ENCODE measurements at regions not wholly inside any gene's neighbourhood (a gene's known extent, or its start where the extent isn't known, plus 50 kb on each side); places are given as distances from the start of the nearest gene placed in this dataset.

- H3K9me3 ChIP-seq (ENCODE audit: control insufficient read depth, low read length): no peaks in the 10 kb centered on the region
- no peak overlapping the region for H3K4me3 ChIP-seq (ENCODE audit: insufficient read depth, low read depth, low read length)
- H3K36me3 ChIP-seq (ENCODE audit: control insufficient read depth, insufficient read depth, low read length): no peaks in the 10 kb centered on the region
- WGBS, 2 experiments: 90 to 92% methylated on average over 5 of the region's 5 CpGs
- H3K4me1 ChIP-seq (ENCODE audit: control insufficient read depth, insufficient read depth, low read length): no peaks in the 10 kb centered on the region
- H3K27ac ChIP-seq (ENCODE audit: insufficient read depth, low read depth, low read length, poor library complexity, severe bottlenecking): no peak overlapping the region
- H3K27me3 ChIP-seq (ENCODE audit: control insufficient read depth, insufficient read depth, low read length, poor library complexity, severe bottlenecking): no peaks in the 10 kb centered on the region
These were observed 216.4 kb upstream of the OSR1 start for GRCh38 chr2:19574778-19575260.

GRCh38 chr2:19573784-19574183 is 215.4 kb upstream of the OSR1 start:
- Histone ChIP-seq H3K9me3 (ENCODE audit: control insufficient read depth, low read length) (no peaks in the 10 kb centered on the region), H3K4me3 (ENCODE audit: insufficient read depth, low read depth, low read length) (no peak overlapping the region), H3K27ac (ENCODE audit: insufficient read depth, low read depth, low read length, poor library complexity, severe bottlenecking) (no peak overlapping the region), H3K4me1 (ENCODE audit: control insufficient read depth, insufficient read depth, low read length) (no peaks in the 10 kb centered on the region), H3K27me3 (ENCODE audit: control insufficient read depth, insufficient read depth, low read length, poor library complexity, severe bottlenecking) (no peaks in the 10 kb centered on the region), H3K36me3 (ENCODE audit: control insufficient read depth, insufficient read depth, low read length) (no peaks in the 10 kb centered on the region)
- 80 to 100% methylated on average over 1 of the region's 1 CpG for WGBS, 2 experiments

GRCh38 chr2:19571773-19572172 is 213.3 kb upstream of the OSR1 start:
- no peak overlapping the region for H3K4me3 ChIP-seq (ENCODE audit: insufficient read depth, low read depth, low read length)
- H3K4me1 ChIP-seq (ENCODE audit: control insufficient read depth, insufficient read depth, low read length): no peaks in the 10 kb centered on the region
- WGBS, 2 experiments: 85 to 98% methylated on average over 4 of the region's 4 CpGs
- no peaks in the 10 kb centered on the region for H3K9me3 ChIP-seq (ENCODE audit: control insufficient read depth, low read length)
- no peak overlapping the region for H3K27ac ChIP-seq (ENCODE audit: insufficient read depth, low read depth, low read length, poor library complexity, severe bottlenecking)
- no peaks in the 10 kb centered on the region for H3K27me3 ChIP-seq (ENCODE audit: control insufficient read depth, insufficient read depth, low read length, poor library complexity, severe bottlenecking)
- no peaks in the 10 kb centered on the region for H3K36me3 ChIP-seq (ENCODE audit: control insufficient read depth, insufficient read depth, low read length)

DNA sequence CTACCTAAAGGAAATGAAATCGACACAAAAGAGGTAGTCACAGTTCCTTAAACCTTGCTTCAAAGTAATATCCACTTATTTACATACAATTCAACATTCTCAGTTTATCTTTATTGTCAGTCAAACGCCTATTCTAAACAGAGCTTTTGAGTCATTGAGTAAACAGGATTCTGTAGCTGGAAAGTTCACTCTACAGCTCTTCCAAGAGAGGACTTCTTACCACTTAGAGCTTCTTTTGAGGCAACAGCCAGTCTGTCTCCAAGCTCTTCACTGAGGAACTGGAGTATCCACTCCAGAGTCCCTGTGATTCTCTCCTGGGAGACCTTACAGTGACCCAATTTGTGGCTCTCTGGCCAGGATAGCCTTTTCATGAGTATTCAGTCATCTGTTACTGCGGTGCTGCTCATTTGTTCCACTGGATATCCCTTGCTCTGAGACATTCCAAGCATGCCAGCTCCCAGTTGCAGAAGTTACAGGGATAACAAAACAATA is 210.9 kb upstream of the OSR1 start:
- Histone ChIP-seq H3K36me3 (ENCODE audit: control insufficient read depth, insufficient read depth, low read length) (no peaks in the 10 kb centered on the region), H3K4me3 (ENCODE audit: insufficient read depth, low read depth, low read length) (no peak overlapping the region), H3K27ac (ENCODE audit: insufficient read depth, low read depth, low read length, poor library complexity, severe bottlenecking) (no peak overlapping the region), H3K27me3 (ENCODE audit: control insufficient read depth, insufficient read depth, low read length, poor library complexity, severe bottlenecking) (no peaks in the 10 kb centered on the region), H3K4me1 (ENCODE audit: control insufficient read depth, insufficient read depth, low read length) (no peaks in the 10 kb centered on the region), H3K9me3 (ENCODE audit: control insufficient read depth, low read length) (no peaks in the 10 kb centered on the region)
- WGBS, 2 experiments: 72 to 77% methylated on average over 3 of the region's 3 CpGs

DNA sequence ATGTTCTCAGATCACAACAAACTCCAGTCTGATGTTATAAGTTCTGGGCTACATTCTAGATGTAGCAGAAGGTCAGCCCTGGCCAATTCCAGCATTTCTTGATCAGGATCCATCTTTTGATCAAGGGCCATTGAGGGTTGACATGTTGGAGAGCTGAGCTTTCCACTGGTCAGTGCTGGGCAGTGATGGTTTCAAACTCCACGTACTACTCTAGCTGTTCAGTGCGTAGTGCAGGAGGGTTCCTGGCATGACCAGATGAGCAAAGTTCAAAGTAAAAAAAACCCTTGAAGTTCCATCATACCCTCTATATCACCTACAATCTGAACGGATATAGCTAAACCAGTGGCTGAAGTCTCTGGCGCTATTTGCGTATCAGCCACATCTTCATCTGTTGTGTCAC is 210.4 kb upstream of the OSR1 start:
- Histone ChIP-seq H3K27ac (ENCODE audit: insufficient read depth, low read depth, low read length, poor library complexity, severe bottlenecking) (no peak overlapping the region), H3K36me3 (ENCODE audit: control insufficient read depth, insufficient read depth, low read length) (no peaks in the 10 kb centered on the region), H3K4me1 (ENCODE audit: control insufficient read depth, insufficient read depth, low read length) (no peaks in the 10 kb centered on the region), H3K4me3 (ENCODE audit: insufficient read depth, low read depth, low read length) (no peak overlapping the region), H3K9me3 (ENCODE audit: control insufficient read depth, low read length) (no peaks in the 10 kb centered on the region), H3K27me3 (ENCODE audit: control insufficient read depth, insufficient read depth, low read length, poor library complexity, severe bottlenecking) (no peaks in the 10 kb centered on the region)
- WGBS, 2 experiments: 96% methylated on average over 5 of the region's 5 CpGs

DNA sequence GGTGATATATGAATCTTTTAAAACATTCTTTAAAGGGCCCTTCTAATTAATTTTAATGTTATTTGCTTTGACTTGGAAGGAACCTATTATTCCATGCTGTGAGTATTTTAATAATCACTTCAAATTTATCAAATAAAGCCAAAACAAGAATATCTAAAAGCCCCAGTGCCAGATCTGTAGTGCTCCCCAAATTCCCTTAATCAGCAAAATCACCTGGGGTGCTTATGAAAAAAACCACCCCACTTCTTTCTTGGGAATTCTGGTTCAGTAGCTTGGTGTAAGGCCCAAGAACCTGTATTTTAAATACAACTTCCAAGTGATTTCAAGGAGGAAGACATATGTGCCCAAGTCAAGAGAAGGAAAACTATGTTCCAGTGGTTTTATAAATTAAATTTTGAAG is 202.4 kb upstream of the OSR1 start:
- no peaks in the 10 kb centered on the region for H3K9me3 ChIP-seq (ENCODE audit: control insufficient read depth, low read length)
- H3K36me3 ChIP-seq (ENCODE audit: control insufficient read depth, insufficient read depth, low read length): no peaks in the 10 kb centered on the region
- no peaks in the 10 kb centered on the region for H3K27me3 ChIP-seq (ENCODE audit: control insufficient read depth, insufficient read depth, low read length, poor library complexity, severe bottlenecking)
- no peak overlapping the region for H3K27ac ChIP-seq (ENCODE audit: insufficient read depth, low read depth, low read length, poor library complexity, severe bottlenecking)
- H3K4me1 ChIP-seq (ENCODE audit: control insufficient read depth, insufficient read depth, low read length): no peaks in the 10 kb centered on the region
- H3K4me3 ChIP-seq (ENCODE audit: insufficient read depth, low read depth, low read length): no peak overlapping the region

DNA sequence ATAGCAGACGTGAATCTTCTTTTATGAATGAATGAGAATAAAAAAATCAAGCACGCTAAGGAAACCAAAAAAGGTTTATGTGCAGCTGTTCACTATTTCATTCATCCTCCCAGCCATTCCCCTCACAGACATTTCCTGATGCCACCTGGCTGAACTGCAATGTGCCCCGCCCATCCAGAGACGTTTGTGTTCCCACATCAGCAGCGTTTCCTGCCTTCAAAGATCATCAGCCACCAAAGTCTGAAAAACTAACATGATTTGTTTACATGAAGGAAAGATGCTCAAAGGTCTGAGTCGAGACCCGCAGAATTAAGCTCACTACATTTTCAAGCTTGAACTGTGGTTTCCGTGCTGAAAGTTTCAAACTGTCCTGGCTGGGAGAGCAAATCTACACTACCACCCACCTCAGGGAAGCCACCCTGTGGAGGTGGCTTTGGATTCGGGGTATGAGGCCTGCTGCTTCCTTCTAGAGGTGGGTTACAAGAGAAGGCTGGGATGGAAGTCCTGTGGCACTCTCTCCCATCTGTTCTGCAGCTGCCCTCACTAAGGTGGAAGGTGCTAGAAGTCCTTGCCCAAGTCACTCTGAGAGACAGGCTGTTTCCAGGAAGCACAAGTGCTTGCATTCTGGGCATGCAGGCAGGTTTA is 201.3 kb upstream of the OSR1 start:
- WGBS, 2 experiments: 73 to 82% methylated on average over 8 to 9 of the region's 9 CpGs
- H3K27me3 ChIP-seq (ENCODE audit: control insufficient read depth, insufficient read depth, low read length, poor library complexity, severe bottlenecking): no peaks in the 10 kb centered on the region
- H3K27ac ChIP-seq (ENCODE audit: insufficient read depth, low read depth, low read length, poor library complexity, severe bottlenecking): no peak overlapping the region
- H3K4me3 ChIP-seq (ENCODE audit: insufficient read depth, low read depth, low read length): no peak overlapping the region
- H3K9me3 ChIP-seq (ENCODE audit: control insufficient read depth, low read length): no peaks in the 10 kb centered on the region
- no peaks in the 10 kb centered on the region for H3K36me3 ChIP-seq (ENCODE audit: control insufficient read depth, insufficient read depth, low read length)
- H3K4me1 ChIP-seq (ENCODE audit: control insufficient read depth, insufficient read depth, low read length): no peaks in the 10 kb centered on the region

DNA sequence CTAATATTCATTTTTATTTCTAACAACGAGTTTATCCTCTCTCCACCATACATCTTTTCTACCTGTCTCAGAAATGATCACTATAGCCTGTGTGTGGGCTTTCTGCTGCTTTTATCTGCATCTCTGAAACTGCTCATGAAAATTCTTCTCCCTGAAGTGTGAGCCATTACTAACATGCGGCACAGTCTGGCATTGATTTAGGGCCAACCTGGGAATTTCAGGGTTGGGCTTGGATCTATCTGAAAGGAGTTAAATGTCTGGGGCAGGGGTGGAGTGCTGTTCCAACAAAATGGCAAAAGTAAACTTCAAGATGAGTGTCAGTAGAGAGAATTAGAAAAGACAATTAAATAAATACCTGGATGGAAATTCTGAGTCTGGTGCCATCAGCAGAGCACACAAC is 198.2 kb upstream of the OSR1 start:
- no peak overlapping the region for H3K27ac ChIP-seq (ENCODE audit: insufficient read depth, low read depth, low read length, poor library complexity, severe bottlenecking)
- no peaks in the 10 kb centered on the region for H3K4me1 ChIP-seq (ENCODE audit: control insufficient read depth, insufficient read depth, low read length)
- WGBS, 2 experiments: 92 to 95% methylated on average over 2 of the region's 2 CpGs
- no peaks in the 10 kb centered on the region for H3K9me3 ChIP-seq (ENCODE audit: control insufficient read depth, low read length)
- no peaks in the 10 kb centered on the region for H3K27me3 ChIP-seq (ENCODE audit: control insufficient read depth, insufficient read depth, low read length, poor library complexity, severe bottlenecking)
- H3K36me3 ChIP-seq (ENCODE audit: control insufficient read depth, insufficient read depth, low read length): no peaks in the 10 kb centered on the region
- H3K4me3 ChIP-seq (ENCODE audit: insufficient read depth, low read depth, low read length): no peak overlapping the region

GRCh38 chr2:19554520-19554919 is 196.1 kb upstream of the OSR1 start:
- no peaks in the 10 kb centered on the region for H3K4me1 ChIP-seq (ENCODE audit: control insufficient read depth, insufficient read depth, low read length)
- H3K4me3 ChIP-seq (ENCODE audit: insufficient read depth, low read depth, low read length): no peak overlapping the region
- no peak overlapping the region for H3K27ac ChIP-seq (ENCODE audit: insufficient read depth, low read depth, low read length, poor library complexity, severe bottlenecking)
- H3K27me3 ChIP-seq (ENCODE audit: control insufficient read depth, insufficient read depth, low read length, poor library complexity, severe bottlenecking): no peaks in the 10 kb centered on the region
- 85 to 90% methylated on average over 1 of the region's 1 CpG for WGBS, 2 experiments
- no peaks in the 10 kb centered on the region for H3K9me3 ChIP-seq (ENCODE audit: control insufficient read depth, low read length)
- no peaks in the 10 kb centered on the region for H3K36me3 ChIP-seq (ENCODE audit: control insufficient read depth, insufficient read depth, low read length)

- H3K27me3 ChIP-seq (ENCODE audit: control insufficient read depth, insufficient read depth, low read length, poor library complexity, severe bottlenecking): no peaks in the 10 kb centered on the region
- 100% methylated on average over 1 of the region's 1 CpG; no CpG with 5 or more reads in 1 of the 2 experiments for WGBS, 2 experiments
- H3K4me3 ChIP-seq (ENCODE audit: insufficient read depth, low read depth, low read length): no peak overlapping the region
- no peak overlapping the region for H3K27ac ChIP-seq (ENCODE audit: insufficient read depth, low read depth, low read length, poor library complexity, severe bottlenecking)
- no peaks in the 10 kb centered on the region for H3K4me1 ChIP-seq (ENCODE audit: control insufficient read depth, insufficient read depth, low read length)
- H3K9me3 ChIP-seq (ENCODE audit: control insufficient read depth, low read length): no peaks in the 10 kb centered on the region
- no peaks in the 10 kb centered on the region for H3K36me3 ChIP-seq (ENCODE audit: control insufficient read depth, insufficient read depth, low read length)
These were observed 193.8 kb upstream of the OSR1 start for GRCh38 chr2:19552270-19552669.

GRCh38 chr2:19550750-19551149 is 192.3 kb upstream of the OSR1 start:
- Histone ChIP-seq H3K4me1 (ENCODE audit: control insufficient read depth, insufficient read depth, low read length) (no peaks in the 10 kb centered on the region), H3K36me3 (ENCODE audit: control insufficient read depth, insufficient read depth, low read length) (no peaks in the 10 kb centered on the region), H3K4me3 (ENCODE audit: insufficient read depth, low read depth, low read length) (no peak overlapping the region), H3K27ac (ENCODE audit: insufficient read depth, low read depth, low read length, poor library complexity, severe bottlenecking) (no peak overlapping the region), H3K27me3 (ENCODE audit: control insufficient read depth, insufficient read depth, low read length, poor library complexity, severe bottlenecking) (no peaks in the 10 kb centered on the region), H3K9me3 (ENCODE audit: control insufficient read depth, low read length) (no peaks in the 10 kb centered on the region)
- WGBS, 2 experiments: 84 to 85% methylated on average over 9 of the region's 9 CpGs
